Transverse colon (tissue), 4 donors: ENCODE measurements at regions not wholly inside any gene's neighbourhood (a gene's known extent, or its start where the extent isn't known, plus 50 kb on each side); places are given as distances from the start of the nearest gene placed in this dataset.
"Not testable (repeated sequence)": the region's sequence is repeated elsewhere in the genome, so short reads cannot be mapped to it uniquely, and the experiment has no call there.

ENCODE experiments used
- DNase-seq: peaks from one replicate; pipeline ENCODE4 v3.0.0-alpha.2; 2019
- H3K27ac ChIP-seq, 4 donors: fragments of 200-600 bp; sonication (generic); 2 replicates each; pipeline ENCODE4 v1.5.1; 2016 to 2018; ENCODE audit warnings: inconsistent platforms in 4 of 4
- H3K27me3 ChIP-seq: fragments of 200-600 bp; sonication (generic); 2 replicates; pipeline ENCODE4 v1.5.1; 2017; ENCODE audit warnings: inconsistent platforms
- H3K36me3 ChIP-seq, 4 donors: fragments of 200-600 bp; sonication (generic); 2 replicates each; pipeline ENCODE4 v1.5.1; 2017 to 2019; ENCODE audit warnings: inconsistent platforms in 4 of 4
- H3K4me1 ChIP-seq, 4 donors: fragments of 200-600 bp; sonication (generic); 2 replicates each; pipeline ENCODE4 v1.5.1; 2017 to 2020; ENCODE audit warnings: inconsistent platforms in 4 of 4
- H3K4me3 ChIP-seq, 4 donors: fragments of 200-600 bp; sonication (generic); 1 replicate in 1 of 4; 2 replicates in 3 of 4; pipeline versions ENCODE4 v1.5.1 to v1.6.1; 2017 to 2019; ENCODE audit warnings: inconsistent platforms in 4 of 4
- H3K9me3 ChIP-seq, 2 donors: fragments of 200-600 bp; sonication (generic); 2 replicates each; pipeline ENCODE4 v1.5.1; 2017 to 2019; ENCODE audit warnings: inconsistent platforms in 2 of 2
- CTCF ChIP-seq, 5 experiments: fragments of 200-600 bp in 3 of 5; fragments of 450-650 bp in 2 of 5; sonication (generic) in 3 of 5; IDR thresholded peaks; 1 replicate in 2 of 5; 2 replicates in 3 of 5; pipeline ENCODE4 v1.5.1; 2016 to 2017; ENCODE audit warnings: antibody characterized with exemption in 5 of 5, inconsistent platforms in 3 of 5, mild to moderate bottlenecking in 2 of 5, moderate library complexity in 1 of 5
- EP300 ChIP-seq: sonication (generic); formaldehyde crosslinking; IDR thresholded peaks from one replicate; pipeline ENCODE4 v1.6.1; 2017; ENCODE audit warnings: antibody characterized with exemption, low read depth
- POLR2A ChIP-seq: fragments of 450-650 bp; IDR thresholded peaks from one replicate; pipeline ENCODE4 v1.6.1; 2016; ENCODE audit warnings: antibody characterized with exemption, mild to moderate bottlenecking, moderate library complexity
- POLR2AphosphoS5 ChIP-seq, 3 donors: sonication (generic); formaldehyde crosslinking; IDR thresholded peaks; one replicate each; pipeline ENCODE4 v1.6.1; 2016; ENCODE audit warnings: antibody characterized with exemption in 3 of 3
- WGBS, 2 donors: methylation state at CpG; one replicate each; pipeline ENCODE4 v1.1.5; 2018; ENCODE audit warnings: low coverage in 1 of 2; 5-methylcytosine and 5-hydroxymethylcytosine counted together
- in situ Hi-C, 4 donors: fragments of 200-750 bp; cut with MboI; loops; one replicate each; pipeline versions ENCODE4 v1.15.0 to v1.15.1; 2017; ENCODE audit warnings: low sequenced_read_pairs in 3 of 4, low pct_ligation_motif_present in 1 of 4, low pct_unique_long_range_greater_than_20kb in 1 of 4
- intact Hi-C: fragments of 100-400 bp; cut with DNase I; formaldehyde crosslinking; loops from one replicate; pipeline ENCODE4 v1.15.1; 2023; ENCODE audit warnings: low total_unique reads

- WGBS, 2 donors, result 45 to 69% methylated on average over 3 to 5 of the region's 5 CpGs
- in situ Hi-C loops, result loop anchor here in 1 of 4 donors (25.0 kb wide), 1 partner anchor 98 kb away; no protein-coding TSS in a partner anchor
- peak overlapping the region in 2 of 4 donors; percentile 51 to 78 for H3K27ac ChIP-seq
These were observed 485.6 kb upstream of the SOX9 start for GRCh38 chr17:71635187-71635586.

DNA sequence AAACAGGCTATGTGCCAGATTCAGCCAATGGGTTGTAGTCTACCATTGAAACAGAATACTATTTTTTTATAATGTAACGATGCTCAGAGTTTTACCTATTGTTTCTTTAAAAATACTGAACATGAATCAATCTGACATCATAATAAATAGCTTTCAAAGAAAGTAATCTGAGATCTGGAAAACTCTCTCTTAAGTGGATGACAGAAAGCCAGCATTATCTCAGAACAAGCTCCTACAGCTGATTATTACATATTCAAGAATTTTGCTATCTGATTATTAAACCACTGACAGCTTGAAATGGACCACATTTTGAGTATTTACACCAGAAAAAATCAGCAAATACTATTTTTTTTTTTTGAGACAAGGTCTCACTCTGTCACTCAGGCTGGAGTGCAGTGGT lies 484.2 kb upstream of the SOX9 start:
- Histone ChIP-seq H3K4me3 (no peak overlapping the region), H3K27ac (no peak overlapping the region), H3K4me1 (peaks cover 8 to 30% (median 17%) of the 10 kb centered on the region in 4 donors), H3K36me3 (no peaks in the 10 kb centered on the region), H3K27me3 (no peaks in the 10 kb centered on the region), H3K9me3 (no peaks in the 10 kb centered on the region)
- intact Hi-C loops, result no loop called here
- TF ChIP-seq POLR2AphosphoS5 (IDR thresholded peaks at IDR 0.05) (no peak), EP300 (no peak), CTCF (IDR thresholded peaks at IDR 0.05) (no peak), POLR2A (no peak)
- in situ Hi-C loops, result loop anchor here in 1 of 4 donors (25.0 kb wide), 1 partner anchor 99 kb away; no protein-coding TSS in a partner anchor
- WGBS, 2 donors, result 56 to 70% methylated on average over 1 of the region's 1 CpG
- DNase-seq, result no peak

More at GRCh38 chr17:71635187-71635586, 485.6 kb upstream of the SOX9 start:
- peak; percentile 62 for DNase-seq
- no peaks in the 10 kb centered on the region for H3K9me3 ChIP-seq
- no peaks in the 10 kb centered on the region for H3K27me3 ChIP-seq
- no peaks in the 10 kb centered on the region for H3K36me3 ChIP-seq
- H3K4me1 ChIP-seq, result peaks cover 8 to 32% (median 17%) of the 10 kb centered on the region in 4 donors
- TF ChIP-seq POLR2A (no peak), CTCF (IDR thresholded peaks at IDR 0.05) (no peak), EP300 (no peak)
- no peak overlapping the region for H3K4me3 ChIP-seq
- intact Hi-C loops, result no loop called here

GRCh38 chr17:71638668-71639067 lies 482.2 kb upstream of the SOX9 start:
- DNase-seq, result no peak
- intact Hi-C loops (no loop called here), in situ Hi-C loops (loop anchor here in 1 of 4 donors (25.0 kb wide), 1 partner anchor 101 kb away; no protein-coding TSS in a partner anchor)
- H3K4me1 ChIP-seq, result peaks cover 0 to 10% (median 7%) of the 10 kb centered on the region in 4 donors
- H3K36me3 ChIP-seq, result no peaks in the 10 kb centered on the region
- no peak overlapping the region for H3K27ac ChIP-seq
- H3K4me3 ChIP-seq, result no peak overlapping the region
- H3K27me3 ChIP-seq, result no peaks in the 10 kb centered on the region
- H3K9me3 ChIP-seq, result no peaks in the 10 kb centered on the region
- TF ChIP-seq CTCF (IDR thresholded peaks at IDR 0.05) (no peak), POLR2A (no peak), POLR2AphosphoS5 (IDR thresholded peaks at IDR 0.05) (no peak), EP300 (no peak)
- 60 to 74% methylated on average over 4 of the region's 4 CpGs for WGBS, 2 donors

- H3K36me3 ChIP-seq, result no peaks in the 10 kb centered on the region
- no peak overlapping the region for H3K4me3 ChIP-seq
- no peak for TF ChIP-seq CTCF (IDR thresholded peaks at IDR 0.05)
- no peak for TF ChIP-seq EP300
- TF ChIP-seq POLR2A, result no peak
- no peak for TF ChIP-seq POLR2AphosphoS5 (IDR thresholded peaks at IDR 0.05)
- H3K4me1 ChIP-seq, result no peaks in the 10 kb centered on the region
- peaks cover 0 to 3% of the 10 kb centered on the region in 2 donors for H3K9me3 ChIP-seq
- in situ Hi-C loops (loop anchor here in 1 of 4 donors (25.0 kb wide), 1 partner anchor 103 kb away; no protein-coding TSS in a partner anchor), intact Hi-C loops (no loop called here)
- no peak overlapping the region for H3K27ac ChIP-seq
- H3K27me3 ChIP-seq, result no peaks in the 10 kb centered on the region
- no peak for DNase-seq
These were observed 481.0 kb upstream of the SOX9 start for GRCh38 chr17:71639865-71640264.

GRCh38 chr17:71646890-71647289 lies 473.9 kb upstream of the SOX9 start:
- H3K27me3 ChIP-seq, result not testable (repeated sequence)

DNA sequence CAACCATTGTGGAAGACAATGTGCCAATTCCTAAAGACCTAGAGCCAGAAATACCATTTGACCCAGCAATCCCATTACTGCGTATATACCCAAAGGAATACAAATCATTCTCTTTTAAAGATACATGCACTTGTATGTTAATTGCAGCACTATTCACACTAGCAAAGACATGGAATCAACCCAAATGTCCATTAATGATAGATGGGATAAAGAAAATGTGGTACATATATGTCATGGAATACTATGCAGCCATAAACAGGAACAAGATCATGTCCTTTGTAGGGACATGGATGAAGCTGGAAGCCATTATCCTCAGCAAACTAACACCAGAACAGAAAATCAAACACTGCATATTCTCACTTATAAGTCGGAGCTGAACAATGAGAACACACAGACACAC lies 472.5 kb upstream of the SOX9 start:
- WGBS, 2 donors, result 88 to 98% methylated on average over 2 of the region's 2 CpGs
- DNase-seq, H3K4me1 ChIP-seq, H3K4me3 ChIP-seq, H3K27ac ChIP-seq, H3K27me3 ChIP-seq, H3K9me3 ChIP-seq, intact Hi-C loops, H3K36me3 ChIP-seq: not testable (repeated sequence)
- in situ Hi-C loops, result loop anchor here in 1 of 4 donors (25.0 kb wide), 1 partner anchor 111 kb away; no protein-coding TSS in a partner anchor

More at GRCh38 chr17:71646890-71647289, 473.9 kb upstream of the SOX9 start:
- DNase-seq, intact Hi-C loops, H3K9me3 ChIP-seq, H3K4me3 ChIP-seq, H3K36me3 ChIP-seq, H3K27ac ChIP-seq, H3K4me1 ChIP-seq: not testable (repeated sequence)
- 78 to 80% methylated on average over 1 to 2 of the region's 2 CpGs for WGBS, 2 donors
- in situ Hi-C loops, result loop anchor here in 1 of 4 donors (25.0 kb wide), 1 partner anchor 110 kb away; no protein-coding TSS in a partner anchor
